NCI-H2107 treated with DMSO at 0.1 percent for 48 hours (cell line): ENCODE measurements at regions not wholly inside any gene's neighbourhood (a gene's known extent, or its start where the extent isn't known, plus 50 kb on each side); places are given as distances from the start of the nearest gene placed in this dataset.

Experiments used
- DNase-seq: peaks from one replicate; lab custom pipeline; 2025; ENCODE audit not compliant: unreplicated experiment; lab: John Stamatoyannopoulos, UW

GRCh38 chr3:127405010-127405598 is 117.3 kb upstream of the PRR20G start:
- DNase-seq = no peak

- DNase-seq = no peak
Observed at GRCh38 chr3:127404221-127405009, 116.6 kb upstream of the PRR20G start.

GRCh38 chr3:127403795-127404194 is 115.9 kb upstream of the PRR20G start:
- no peak for DNase-seq

- DNase-seq = no peak
Observed at GRCh38 chr3:127399154-127399553, 111.3 kb upstream of the PRR20G start.

- no peak for DNase-seq
Observed at GRCh38 chr3:127396473-127396872, 108.6 kb upstream of the PRR20G start.

- DNase-seq = no peak
Observed at GRCh38 chr3:127395663-127396355, 108.0 kb upstream of the PRR20G start.

- DNase-seq = no peak
Observed at GRCh38 chr3:127394984-127395662, 107.3 kb upstream of the PRR20G start.

- no peak for DNase-seq
Observed at GRCh38 chr3:127394031-127394430, 106.2 kb upstream of the PRR20G start.

- DNase-seq = no peak
Observed at GRCh38 chr3:127393131-127393820, 105.4 kb upstream of the PRR20G start.

- DNase-seq = no peak
Observed at GRCh38 chr3:127392156-127392490, 104.3 kb upstream of the PRR20G start.

- DNase-seq = no peak
Observed at GRCh38 chr3:127391436-127392155, 103.8 kb upstream of the PRR20G start.

- no peak for DNase-seq
Observed at GRCh38 chr3:127390365-127391025, 102.6 kb upstream of the PRR20G start.

GRCh38 chr3:127389913-127390312 is 102.1 kb upstream of the PRR20G start:
- DNase-seq = no peak

GRCh38 chr3:127389420-127389819 is 101.6 kb upstream of the PRR20G start:
- no peak for DNase-seq

- DNase-seq = no peak
Observed at GRCh38 chr3:127388427-127388826, 100.6 kb upstream of the PRR20G start.

- no peak for DNase-seq
Observed at GRCh38 chr3:127387556-127388153, 99.8 kb upstream of the PRR20G start.

- no peak for DNase-seq
Observed at GRCh38 chr3:127387119-127387518, 99.3 kb upstream of the PRR20G start.

GRCh38 chr3:127386490-127386889 is 98.6 kb upstream of the PRR20G start:
- DNase-seq = no peak

GRCh38 chr3:127385540-127385870 is 97.7 kb upstream of the PRR20G start:
- no peak for DNase-seq
